Uterus (tissue), 2 donors: ENCODE measurements at regions not wholly inside any gene's neighbourhood (a gene's known extent, or its start where the extent isn't known, plus 50 kb on each side); places are given as distances from the start of the nearest gene placed in this dataset.

Experiments
- CTCF ChIP-seq, 4 experiments: fragments of 200-600 bp in 2 of 4; fragments of 450-650 bp in 2 of 4; sonication (generic) in 2 of 4; IDR thresholded peaks; one replicate each; pipeline ENCODE4 v1.5.1; 2016 to 2019; ENCODE audit warnings: antibody characterized with exemption in 4 of 4, mild to moderate bottlenecking in 2 of 4, moderate library complexity in 1 of 4
- POLR2A ChIP-seq, 2 donors: fragments of 450-650 bp; IDR thresholded peaks; one replicate each; pipeline ENCODE4 v1.6.1; 2016; ENCODE audit warnings: antibody characterized with exemption in 2 of 2, mild to moderate bottlenecking in 1 of 2, moderate library complexity in 1 of 2

DNA sequence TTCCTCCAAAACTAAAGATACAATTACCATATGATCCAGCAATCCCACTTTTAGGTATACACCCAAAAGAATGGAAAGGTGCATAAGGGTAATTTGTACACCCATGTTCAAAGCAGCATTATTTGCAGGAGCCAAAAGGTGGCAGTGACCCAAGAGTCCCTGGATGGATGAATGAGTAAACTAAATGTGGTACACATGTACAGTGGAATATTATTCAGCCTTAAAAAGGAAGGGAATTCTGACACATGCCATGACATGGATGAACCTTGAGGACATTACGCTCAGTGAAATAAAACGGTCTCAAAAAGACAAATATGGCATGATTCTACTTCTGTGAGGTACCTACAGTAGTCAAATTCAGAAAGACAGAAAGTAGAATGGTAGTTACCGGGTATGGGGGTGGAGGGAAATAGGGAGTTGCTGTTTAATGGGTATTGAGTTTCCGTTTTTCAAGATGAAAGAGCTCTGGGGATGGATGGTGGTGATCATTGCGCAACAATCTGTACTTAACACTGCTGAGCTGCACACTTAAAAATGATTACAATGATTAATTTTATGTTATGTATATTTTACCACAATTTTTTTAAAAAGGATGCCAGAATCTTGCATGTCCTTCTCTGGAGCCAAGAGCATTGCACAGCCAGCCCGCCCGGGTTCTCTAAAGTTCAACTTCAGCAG lies 518.9 kb upstream of the JARID2 start:
- TF ChIP-seq CTCF (IDR thresholded peaks at IDR 0.05) (no peak), POLR2A (IDR thresholded peaks at IDR 0.05) (no peak)
